Adrenal gland (tissue), 9 donors: ENCODE measurements at regions not wholly inside any gene's neighbourhood (a gene's known extent, or its start where the extent isn't known, plus 50 kb on each side); places are given as distances from the start of the nearest gene placed in this dataset.

ENCODE experiments used
- DNase-seq, 7 donors: peaks; one replicate each; pipeline ENCODE4 v3.0.0-alpha.2; 2019 to 2020
- H3K27ac ChIP-seq, 5 donors: fragments of 200-600 bp; sonication (generic) in 4 of 5; 1 replicate in 3 of 5; 2 replicates in 2 of 5; pipeline versions ENCODE4 v1.5.1 to v1.8.0; 2016 to 2020; ENCODE audit warnings: mild to moderate bottlenecking in 1 of 5
- H3K27me3 ChIP-seq: fragments of 200-600 bp; 2 replicates; pipeline ENCODE4 v1.8.0; 2021
- H3K36me3 ChIP-seq, 2 donors: fragments of 200-600 bp; replicated peaks in 1 of 2; 1 replicate in 1 of 2; 2 replicates in 1 of 2; pipeline versions ENCODE4 v1.5.1 to v1.8.0; 2018 to 2022
- H3K4me1 ChIP-seq, 2 donors: fragments of 200-600 bp; replicated peaks in 1 of 2; 1 replicate in 1 of 2; 2 replicates in 1 of 2; pipeline versions ENCODE4 v1.5.1 to v1.8.0; 2018 to 2021
- H3K4me3 ChIP-seq, 4 donors: fragments of 200-600 bp; sonication (generic) in 3 of 4; one replicate each; pipeline ENCODE4 v1.5.1; 2016 to 2018
- H3K9me3 ChIP-seq, 3 donors: fragments of 200-600 bp; sonication (generic) in 1 of 3; replicated peaks in 1 of 3; 1 replicate in 2 of 3; 2 replicates in 1 of 3; pipeline versions ENCODE4 v1.5.1 to v1.8.0; 2016 to 2021
- POLR2A ChIP-seq, 2 donors: fragments of 450-650 bp; IDR thresholded peaks; one replicate each; pipeline ENCODE4 v1.6.1; 2017; ENCODE audit warnings: antibody characterized with exemption in 2 of 2, mild to moderate bottlenecking in 2 of 2, moderate library complexity in 1 of 2
- WGBS, 4 donors: extraction: QIAGEN DNeasy Blood & Tissue Kit in 2 of 4; methylation state at CpG; one replicate each; pipeline versions ENCODE4 v1.1.5 to v1.1.7; 2013 to 2017; 5-methylcytosine and 5-hydroxymethylcytosine counted together
- intact Hi-C, 2 donors: fragments of 100-400 bp; cut with DNase I; formaldehyde crosslinking; loops; one replicate each; pipeline versions ENCODE4 v1.14.1 to v1.15.0; 2022 to 2023
- TF ChIP-seq, protein P1 (sequence below), 6 experiments: fragments of 450-650 bp in 4 of 6; fragments of 200-600 bp in 2 of 6; sonication (generic) in 1 of 6; IDR thresholded peaks; 1 replicate in 5 of 6; 2 replicates in 1 of 6; pipeline versions ENCODE4 v1.5.1 to v1.8.0; 2016 to 2021; ENCODE audit warnings: antibody characterized with exemption in 6 of 6, mild to moderate bottlenecking in 2 of 6, moderate library complexity in 1 of 6
- donor health status: healthy with polysubstance abuse.
- donor health status: Bipolar disorder and iron deficiency.
- donor health status: DM: yes; HTN: yes; CAD: no.
- donor health status: DM: no; HTN: no; CAD: no.
- donor health status: DM: no; HTN: no; CAD: no.

DNA sequence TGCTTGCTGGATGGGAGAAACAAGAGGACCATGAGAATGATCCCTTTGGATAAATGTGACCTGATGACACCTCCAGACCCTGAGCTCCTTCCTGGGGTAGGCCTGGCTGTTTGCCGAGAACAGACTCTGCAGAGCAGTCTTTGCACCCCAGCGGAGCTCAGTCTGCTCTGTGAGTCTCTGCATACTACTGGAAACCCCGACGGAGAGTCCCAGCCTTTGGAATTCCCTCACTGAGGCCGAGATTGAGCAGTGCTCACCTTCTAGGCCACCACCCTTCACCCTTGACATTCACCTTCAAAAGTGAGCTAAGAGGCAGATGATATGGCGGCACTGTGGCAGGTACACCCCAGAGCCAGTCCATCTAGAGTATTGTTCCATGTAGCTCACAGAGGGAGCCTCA, 172.2 kb upstream of the CDH13 start:
- no peaks in the 10 kb centered on the region for H3K4me1 ChIP-seq
- H3K27me3 ChIP-seq: no peaks in the 10 kb centered on the region
- TF ChIP-seq, protein P1, sequence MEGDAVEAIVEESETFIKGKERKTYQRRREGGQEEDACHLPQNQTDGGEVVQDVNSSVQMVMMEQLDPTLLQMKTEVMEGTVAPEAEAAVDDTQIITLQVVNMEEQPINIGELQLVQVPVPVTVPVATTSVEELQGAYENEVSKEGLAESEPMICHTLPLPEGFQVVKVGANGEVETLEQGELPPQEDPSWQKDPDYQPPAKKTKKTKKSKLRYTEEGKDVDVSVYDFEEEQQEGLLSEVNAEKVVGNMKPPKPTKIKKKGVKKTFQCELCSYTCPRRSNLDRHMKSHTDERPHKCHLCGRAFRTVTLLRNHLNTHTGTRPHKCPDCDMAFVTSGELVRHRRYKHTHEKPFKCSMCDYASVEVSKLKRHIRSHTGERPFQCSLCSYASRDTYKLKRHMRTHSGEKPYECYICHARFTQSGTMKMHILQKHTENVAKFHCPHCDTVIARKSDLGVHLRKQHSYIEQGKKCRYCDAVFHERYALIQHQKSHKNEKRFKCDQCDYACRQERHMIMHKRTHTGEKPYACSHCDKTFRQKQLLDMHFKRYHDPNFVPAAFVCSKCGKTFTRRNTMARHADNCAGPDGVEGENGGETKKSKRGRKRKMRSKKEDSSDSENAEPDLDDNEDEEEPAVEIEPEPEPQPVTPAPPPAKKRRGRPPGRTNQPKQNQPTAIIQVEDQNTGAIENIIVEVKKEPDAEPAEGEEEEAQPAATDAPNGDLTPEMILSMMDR (IDR thresholded peaks at IDR 0.05): no peak
- no peak for TF ChIP-seq POLR2A (IDR thresholded peaks at IDR 0.05)
- intact Hi-C loops: loop anchor here in 1 of 2 donors (10.0 kb wide), 1 partner anchor 190 kb away; no protein-coding TSS in a partner anchor
- no peak overlapping the region for H3K4me3 ChIP-seq
- H3K36me3 ChIP-seq: no peaks in the 10 kb centered on the region
- no peak for DNase-seq
- WGBS, 4 donors: 82 to 85% (median 84%) methylated on average over 3 to 6 of the region's 6 CpGs
- no peaks in the 10 kb centered on the region for H3K9me3 ChIP-seq
- no peak overlapping the region for H3K27ac ChIP-seq

DNA sequence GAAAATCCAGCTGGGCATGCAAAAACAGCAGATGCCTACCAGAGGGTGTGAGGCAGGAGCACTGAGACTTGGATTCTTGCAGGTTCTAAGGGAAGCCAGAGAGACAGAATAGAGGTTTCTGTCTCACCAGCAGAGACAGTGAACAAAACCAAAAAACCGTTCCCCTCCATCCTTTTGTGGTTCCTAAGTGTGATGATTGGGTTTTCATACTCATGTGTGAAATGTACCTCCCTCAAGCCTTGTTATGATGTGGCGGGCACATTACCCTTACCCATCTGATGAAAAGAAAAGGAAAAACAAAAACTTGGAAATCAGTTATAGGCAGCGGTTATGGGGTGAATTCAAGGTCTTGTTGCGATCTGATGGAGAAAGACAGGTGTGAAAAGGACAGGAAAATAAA, 172.6 kb upstream of the CDH13 start:
- Histone ChIP-seq H3K27me3 (no peaks in the 10 kb centered on the region), H3K4me1 (no peaks in the 10 kb centered on the region), H3K4me3 (no peak overlapping the region), H3K36me3 (no peaks in the 10 kb centered on the region), H3K27ac (no peak overlapping the region), H3K9me3 (no peaks in the 10 kb centered on the region)
- no peak for DNase-seq
- no peak for TF ChIP-seq POLR2A (IDR thresholded peaks at IDR 0.05)
- TF ChIP-seq, protein P1 (IDR thresholded peaks at IDR 0.05): no peak
- intact Hi-C loops: loop anchor here in 1 of 2 donors (10.0 kb wide), 1 partner anchor 189 kb away; no protein-coding TSS in a partner anchor
- WGBS, 4 donors: 79 to 95% (median 90%) methylated on average over 4 of the region's 4 CpGs

DNA sequence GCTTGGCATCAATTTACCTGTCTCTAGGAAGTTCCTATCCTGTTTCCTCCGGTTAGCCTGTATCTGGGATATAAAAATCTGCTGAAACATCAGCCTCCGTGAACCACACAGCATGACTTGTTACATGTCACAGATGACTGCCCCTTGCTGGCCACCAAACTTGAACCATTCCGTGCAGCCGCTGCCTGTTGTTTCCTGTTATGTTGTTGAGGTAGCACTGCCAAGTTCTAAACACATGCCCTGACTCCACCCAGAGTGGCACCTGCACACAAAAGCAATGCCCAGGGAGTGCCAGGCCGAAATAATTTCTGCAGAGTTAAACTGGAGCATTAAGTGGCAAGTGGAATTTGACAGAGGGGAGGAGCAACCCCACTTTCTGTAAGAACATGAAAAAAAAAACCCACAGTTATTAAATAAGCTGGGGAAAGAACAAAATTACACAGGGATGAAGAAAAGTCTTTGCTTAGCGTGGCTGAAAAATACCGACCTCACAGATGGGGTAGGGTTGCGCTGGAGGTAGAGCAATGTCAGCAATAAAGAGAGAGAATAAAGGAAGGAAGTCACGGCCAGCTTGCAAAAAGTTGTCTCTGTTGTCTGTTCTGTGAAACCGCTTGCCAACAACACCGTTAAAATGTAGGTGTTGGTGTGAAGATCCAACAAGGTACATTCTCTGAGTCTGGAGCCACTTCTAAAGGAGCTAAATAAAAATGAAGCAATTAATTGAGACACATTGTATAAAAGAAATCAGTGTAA, 174.6 kb upstream of the CDH13 start:
- no peak overlapping the region for H3K27ac ChIP-seq
- TF ChIP-seq, protein P1 (IDR thresholded peaks at IDR 0.05): no peak
- no peak for TF ChIP-seq POLR2A (IDR thresholded peaks at IDR 0.05)
- no peaks in the 10 kb centered on the region for H3K27me3 ChIP-seq
- no peak overlapping the region for H3K4me3 ChIP-seq
- no peaks in the 10 kb centered on the region for H3K4me1 ChIP-seq
- H3K36me3 ChIP-seq: no peaks in the 10 kb centered on the region
- WGBS, 4 donors: 83 to 87% (median 85%) methylated on average over 11 of the region's 11 CpGs
- intact Hi-C loops: loop anchor here in 1 of 2 donors (10.0 kb wide), 1 partner anchor 187 kb away; no protein-coding TSS in a partner anchor
- no peaks in the 10 kb centered on the region for H3K9me3 ChIP-seq
- DNase-seq: no peak

DNA sequence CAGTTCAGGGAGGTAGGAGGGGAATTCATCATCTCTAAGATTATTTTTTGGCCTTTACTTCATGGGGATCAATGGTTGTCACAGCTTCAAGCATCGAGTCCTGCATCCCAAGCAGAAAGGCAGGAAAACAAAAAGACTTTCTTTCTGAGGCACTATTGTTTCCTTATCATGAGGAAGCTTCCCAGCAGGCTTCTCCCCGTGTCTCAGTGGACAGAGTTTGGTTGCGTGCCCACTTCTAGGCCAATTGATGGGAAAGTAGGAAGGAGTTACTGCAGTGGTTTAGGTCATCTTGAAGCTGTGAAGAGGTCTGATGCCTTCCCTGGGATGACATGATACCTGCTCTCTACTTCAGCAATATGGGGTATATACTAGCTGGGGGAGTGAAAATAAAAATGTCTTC, 175.3 kb upstream of the CDH13 start:
- intact Hi-C loops: loop anchor here in 1 of 2 donors (10.0 kb wide), 1 partner anchor 187 kb away; no protein-coding TSS in a partner anchor
- Histone ChIP-seq H3K36me3 (no peaks in the 10 kb centered on the region), H3K27me3 (no peaks in the 10 kb centered on the region), H3K4me1 (no peaks in the 10 kb centered on the region), H3K27ac (no peak overlapping the region), H3K9me3 (no peaks in the 10 kb centered on the region), H3K4me3 (no peak overlapping the region)
- WGBS, 4 donors: 63 to 77% (median 69%) methylated on average over 3 of the region's 3 CpGs
- no peak for DNase-seq
- TF ChIP-seq, protein P1 (IDR thresholded peaks at IDR 0.05): no peak
- TF ChIP-seq POLR2A (IDR thresholded peaks at IDR 0.05): no peak
